Epithelial cell of esophagus (primary cell): ENCODE measurements at regions not wholly inside any gene's neighbourhood (a gene's known extent, or its start where the extent isn't known, plus 50 kb on each side); places are given as distances from the start of the nearest gene placed in this dataset.

ENCODE experiments used
- DNase-seq: peaks from one replicate; pipeline ENCODE4 v3.0.0; 2010; ENCODE audit warnings: low read depth
- H3K4me3 ChIP-seq: 2 replicates; pipeline ENCODE4 v1.5.1; 2011; ENCODE audit warnings: mild to moderate bottlenecking, low read length, control low read depth
- CTCF ChIP-seq: IDR thresholded peaks from 2 replicates; pipeline ENCODE4 v1.5.1; 2011; ENCODE audit warnings: low read depth, mild to moderate bottlenecking, low read length, control low read depth, inconsistent platforms; ENCODE audit not compliant: insufficient read depth; ENCODE audit errors: missing control alignments

GRCh38 chr18:77187189-77187588, 54.6 kb upstream of the MBP start:
- no peak for DNase-seq
- H3K4me3 ChIP-seq, result no peak overlapping the region
- no peak for TF ChIP-seq CTCF

DNA sequence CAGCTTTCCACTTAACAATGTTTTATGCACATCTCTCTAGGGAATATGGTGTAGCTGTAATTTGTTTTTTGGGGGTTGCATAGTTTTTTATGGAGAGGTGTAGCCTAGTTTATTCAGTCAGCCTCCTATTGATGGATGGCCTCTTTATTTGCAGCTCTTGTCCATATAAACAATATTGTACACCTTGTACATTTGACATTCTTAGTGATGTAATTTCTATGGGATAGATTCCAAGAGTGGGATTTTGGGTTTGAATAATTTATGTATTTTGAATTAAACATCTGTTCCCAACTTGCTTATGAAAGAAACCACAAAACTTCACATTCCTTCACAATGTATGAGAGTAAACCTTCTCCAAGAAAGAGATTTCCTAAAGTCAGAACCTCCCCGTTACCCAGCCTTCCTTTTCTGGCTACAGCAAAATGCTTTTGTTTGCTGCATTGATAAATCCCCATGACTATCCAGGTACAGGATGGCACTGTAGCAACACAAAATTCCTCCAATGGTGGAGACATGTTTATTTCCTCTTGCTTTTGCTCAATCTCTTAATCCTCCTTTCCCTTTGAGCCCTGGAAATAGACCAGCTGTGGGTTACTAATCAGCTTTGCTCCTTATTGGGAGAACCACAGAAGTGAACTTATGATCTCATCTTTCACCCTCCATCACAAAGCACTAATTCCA, 58.4 kb upstream of the GALR1 start:
- TF ChIP-seq CTCF, result no peak
- peak; percentile 8 for DNase-seq
- H3K4me3 ChIP-seq, result no peak overlapping the region

DNA sequence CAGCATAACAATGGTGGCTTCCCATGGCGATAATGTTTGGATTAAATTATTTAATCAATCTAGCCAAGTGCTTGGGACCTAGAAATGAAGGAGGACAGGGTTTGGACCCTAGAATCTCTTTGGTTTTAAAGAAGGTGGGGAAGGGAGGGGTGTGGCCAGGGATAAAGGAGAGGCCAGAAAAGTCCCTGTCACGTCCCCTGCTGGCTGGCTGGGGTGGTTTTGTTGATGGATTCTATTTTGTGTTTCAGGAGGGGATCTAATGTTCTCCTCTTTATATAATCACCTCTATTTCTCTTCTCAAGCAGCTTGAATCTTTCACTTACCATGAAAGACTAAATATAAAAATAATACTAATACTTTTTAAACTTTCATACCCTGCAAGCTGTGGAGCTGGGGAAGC, 52.6 kb upstream of the GALR1 start:
- peak; percentile 6 for DNase-seq

DNA sequence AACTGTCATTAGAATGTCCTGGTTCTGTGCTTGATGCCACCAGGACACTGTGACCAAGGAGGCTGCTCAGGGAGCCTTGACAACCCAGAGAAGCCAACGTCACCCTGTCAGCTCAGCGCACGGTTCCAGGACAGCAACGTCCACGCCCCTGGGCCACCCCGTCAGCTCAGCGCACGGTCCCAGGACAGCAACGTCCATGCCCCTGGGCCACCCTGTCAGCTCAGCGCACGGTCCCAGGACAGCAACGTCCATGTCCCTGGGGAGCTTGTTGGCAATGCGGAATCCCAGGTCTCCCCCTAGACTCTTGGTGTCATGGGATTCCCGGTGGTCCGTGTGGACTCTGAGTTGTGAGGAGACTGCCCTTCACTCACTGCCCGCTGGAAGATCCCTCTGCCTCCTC, 51.0 kb upstream of the GALR1 start:
- H3K4me3 ChIP-seq, result no peak overlapping the region
- no peak for DNase-seq
- no peak for TF ChIP-seq CTCF

More for the DNA sequence above, 52.6 kb upstream of the GALR1 start:
- peak; percentile 9 for TF ChIP-seq CTCF
- H3K4me3 ChIP-seq, result no peak overlapping the region

- DNase-seq, result no peak
- no peak for TF ChIP-seq CTCF
Measured at GRCh38 chr18:77199707-77200106, 49.9 kb upstream of the GALR1 start.

More at GRCh38 chr18:77199707-77200106, 49.9 kb upstream of the GALR1 start:
- H3K4me3 ChIP-seq, result no peak overlapping the region
